ENCODE measurements at regions not wholly inside any gene's neighbourhood (a gene's known extent, or its start where the extent isn't known, plus 50 kb on each side); places are given as distances from the start of the nearest gene placed in this dataset.
A peak's percentile ranks its signal among the peaks of the same experiment; 100 is the strongest.

- Histone ChIP-seq H3K27ac (no peak overlapping the region), H3K9me3 (no peaks in the 10 kb centered on the region), H3K4me3 (no peak overlapping the region), H3K27me3 (peaks cover 0 to 7% (median 0%) of the 10 kb centered on the region in 3 donors), H3K36me3 (no peaks in the 10 kb centered on the region), H3K4me1 (peaks cover 0 to 9% (median 0%) of the 10 kb centered on the region in 4 donors)
- WGBS, 5 donors = 88 to 94% (median 90%) methylated on average over 7 of the region's 7 CpGs
- TF ChIP-seq CTCF (IDR thresholded peaks at IDR 0.05) (no peak), POLR2A (IDR thresholded peaks at IDR 0.05) (no peak)
- intact Hi-C loops (cut with DNase I; ENCODE audit: low total_unique reads) = no loop called here
- no peak for DNase-seq
Measured at GRCh38 chr5:179484761-179485160, 65.6 kb upstream of the RUFY1 start.

GRCh38 chr5:179484201-179484600, 66.2 kb upstream of the RUFY1 start:
- Histone ChIP-seq H3K36me3 (no peaks in the 10 kb centered on the region), H3K4me3 (no peak overlapping the region), H3K27ac (no peak overlapping the region), H3K9me3 (no peaks in the 10 kb centered on the region), H3K4me1 (peaks cover 0 to 9% (median 0%) of the 10 kb centered on the region in 4 donors), H3K27me3 (peaks cover 0 to 7% (median 0%) of the 10 kb centered on the region in 3 donors)
- intact Hi-C loops (cut with DNase I; ENCODE audit: low total_unique reads) = no loop called here
- DNase-seq = no peak
- WGBS, 5 donors = 62 to 85% (median 81%) methylated on average over 6 of the region's 6 CpGs
- TF ChIP-seq POLR2AphosphoS5 (IDR thresholded peaks at IDR 0.05) = no peak
- TF ChIP-seq POLR2A (IDR thresholded peaks at IDR 0.05) = no peak
- TF ChIP-seq EP300 (IDR thresholded peaks at IDR 0.05) = no peak
- TF ChIP-seq CTCF (IDR thresholded peaks at IDR 0.05) = no peak

DNA sequence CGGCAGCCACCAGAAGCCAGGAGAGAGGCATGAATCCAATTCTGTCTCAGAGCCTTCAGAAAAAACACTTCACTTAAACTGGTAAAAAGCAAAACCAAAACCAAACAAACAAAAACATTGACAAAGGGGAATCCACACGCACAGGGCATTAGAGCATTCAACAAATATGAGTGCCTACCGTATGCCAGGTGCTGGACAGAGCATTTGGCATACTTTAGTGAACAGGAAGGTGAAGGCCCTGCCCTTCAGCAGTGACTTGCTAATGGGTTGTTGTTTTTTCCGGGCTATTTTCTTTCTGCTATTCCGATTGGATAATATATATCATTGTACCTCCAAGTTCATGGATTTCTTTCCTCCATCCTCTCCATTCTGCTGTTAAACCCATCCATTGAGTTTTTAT, 71.7 kb upstream of the RUFY1 start:
- Histone ChIP-seq H3K9me3 (no peaks in the 10 kb centered on the region), H3K27me3 (no peaks in the 10 kb centered on the region), H3K4me1 (no peaks in the 10 kb centered on the region), H3K36me3 (no peaks in the 10 kb centered on the region), H3K27ac (no peak overlapping the region), H3K4me3 (no peak overlapping the region)
- TF ChIP-seq EP300 (IDR thresholded peaks at IDR 0.05) (no peak), POLR2A (IDR thresholded peaks at IDR 0.05) (no peak), POLR2AphosphoS5 (IDR thresholded peaks at IDR 0.05) (no peak), CTCF (IDR thresholded peaks at IDR 0.05) (no peak)
- no peak for DNase-seq
- WGBS, 5 donors = 78 to 94% (median 83%) methylated on average over 5 of the region's 5 CpGs
- intact Hi-C loops (cut with DNase I; ENCODE audit: low total_unique reads) = no loop called here

- Histone ChIP-seq H3K4me3 (no peak overlapping the region), H3K4me1 (no peaks in the 10 kb centered on the region), H3K9me3 (no peaks in the 10 kb centered on the region), H3K27me3 (no peaks in the 10 kb centered on the region), H3K36me3 (no peaks in the 10 kb centered on the region), H3K27ac (no peak overlapping the region)
- TF ChIP-seq CTCF (IDR thresholded peaks at IDR 0.05) (no peak), POLR2AphosphoS5 (IDR thresholded peaks at IDR 0.05) (no peak), EP300 (IDR thresholded peaks at IDR 0.05) (no peak), POLR2A (IDR thresholded peaks at IDR 0.05) (no peak)
- intact Hi-C loops (cut with DNase I; ENCODE audit: low total_unique reads) = no loop called here
- WGBS, 5 donors = 53 to 69% (median 63%) methylated on average over 19 of the region's 19 CpGs
- peak in 1 of 2 donors; percentile 71 for DNase-seq
Measured at GRCh38 chr5:179475208-179475751, 75.1 kb upstream of the RUFY1 start.

All from stomach (tissue), 8 donors.